Ishikawa (cell line): ENCODE measurements at regions not wholly inside any gene's neighbourhood (a gene's known extent, or its start where the extent isn't known, plus 50 kb on each side); places are given as distances from the start of the nearest gene placed in this dataset.

Source experiments
- CEBPB ChIP-seq: IDR thresholded peaks from 2 replicates; pipeline ENCODE4 v1.6.1; 2012
- CREB1 ChIP-seq: IDR thresholded peaks from 2 replicates; pipeline ENCODE4 v1.6.1; 2012; ENCODE audit warnings: low read depth
- EGR1 ChIP-seq: IDR thresholded peaks from 2 replicates; pipeline ENCODE4 v1.6.1; 2012
- EP300 ChIP-seq: IDR thresholded peaks from 2 replicates; pipeline ENCODE4 v1.6.1; 2012; ENCODE audit warnings: borderline replicate concordance
- FOXM1 ChIP-seq: IDR thresholded peaks from 2 replicates; pipeline ENCODE4 v1.6.1; 2012; ENCODE audit warnings: low read depth, borderline replicate concordance
- MAX ChIP-seq: IDR thresholded peaks from 2 replicates; pipeline ENCODE4 v1.6.1; 2012
- NFIC ChIP-seq: IDR thresholded peaks from 2 replicates; pipeline ENCODE4 v1.6.1; 2012
- RAD21 ChIP-seq: IDR thresholded peaks from 2 replicates; pipeline ENCODE4 v1.6.1; 2012; ENCODE audit warnings: low read depth
- REST ChIP-seq: IDR thresholded peaks from 2 replicates; pipeline ENCODE4 v1.6.1; 2012; ENCODE audit warnings: low read depth, mild to moderate bottlenecking
- TAF1 ChIP-seq: IDR thresholded peaks from 2 replicates; pipeline ENCODE4 v1.6.1; 2012; ENCODE audit warnings: low read depth, mild to moderate bottlenecking
- TCF12 ChIP-seq: IDR thresholded peaks from 2 replicates; pipeline ENCODE4 v1.6.1; 2012; ENCODE audit warnings: low read depth
- TEAD4 ChIP-seq: IDR thresholded peaks from 2 replicates; pipeline ENCODE4 v1.6.1; 2012
- USF1 ChIP-seq: IDR thresholded peaks from 2 replicates; pipeline ENCODE4 v1.6.1; 2012
- YY1 ChIP-seq: IDR thresholded peaks from 2 replicates; pipeline ENCODE4 v1.6.1; 2012; ENCODE audit warnings: low read depth
- ZBTB7A ChIP-seq: IDR thresholded peaks from 2 replicates; pipeline ENCODE4 v1.6.1; 2012; ENCODE audit warnings: low read depth

- TF ChIP-seq USF1: no peak
- TF ChIP-seq TAF1: no peak
- TF ChIP-seq TEAD4: no peak
- no peak for TF ChIP-seq NFIC
- no peak for TF ChIP-seq REST
- no peak for TF ChIP-seq FOXM1
- TF ChIP-seq MAX: no peak
- TF ChIP-seq EP300: no peak
- TF ChIP-seq TCF12: no peak
- TF ChIP-seq CREB1: no peak
- TF ChIP-seq RAD21: no peak
- TF ChIP-seq EGR1: no peak
- TF ChIP-seq CEBPB: no peak
- no peak for TF ChIP-seq ZBTB7A
- TF ChIP-seq YY1: no peak
Measured at GRCh38 chr12:116436561-116437249, 122.5 kb upstream of the MAP1LC3B2 start.

GRCh38 chr12:116441292-116441691, 117.9 kb upstream of the MAP1LC3B2 start:
- no peak for TF ChIP-seq FOXM1

- TF ChIP-seq YY1: no peak
- TF ChIP-seq CREB1: no peak
- no peak for TF ChIP-seq FOXM1
- TF ChIP-seq EGR1: no peak
- no peak for TF ChIP-seq EP300
- no peak for TF ChIP-seq TAF1
- TF ChIP-seq TCF12: no peak
- TF ChIP-seq RAD21: no peak
- no peak for TF ChIP-seq TEAD4
- TF ChIP-seq CEBPB: no peak
- no peak for TF ChIP-seq ZBTB7A
- no peak for TF ChIP-seq REST
Measured at GRCh38 chr12:116442304-116442703, 116.9 kb upstream of the MAP1LC3B2 start.

GRCh38 chr12:116442946-116443345, 116.2 kb upstream of the MAP1LC3B2 start:
- no peak for TF ChIP-seq EP300
- TF ChIP-seq MAX: no peak
- TF ChIP-seq USF1: no peak
- TF ChIP-seq RAD21: no peak
- no peak for TF ChIP-seq YY1
- TF ChIP-seq CEBPB: no peak
- TF ChIP-seq EGR1: no peak
- TF ChIP-seq TAF1: no peak
- no peak for TF ChIP-seq TCF12
- TF ChIP-seq REST: no peak
- TF ChIP-seq ZBTB7A: no peak
- no peak for TF ChIP-seq CREB1
- no peak for TF ChIP-seq FOXM1
- TF ChIP-seq TEAD4: no peak
- TF ChIP-seq NFIC: no peak
